Lower leg skin (tissue), 4 donors: ENCODE measurements at regions not wholly inside any gene's neighbourhood (a gene's known extent, or its start where the extent isn't known, plus 50 kb on each side); places are given as distances from the start of the nearest gene placed in this dataset.

Experiments
- DNase-seq, 2 donors: peaks; one replicate each; pipeline ENCODE4 v3.0.0-alpha.2; 2019; ENCODE audit warnings: low spot score in 2 of 2
- H3K4me3 ChIP-seq: fragments of 200-600 bp; sonication (generic); 2 replicates; pipeline ENCODE4 v1.5.1; 2017; ENCODE audit warnings: mild to moderate bottlenecking, low read depth; ENCODE audit not compliant: poor library complexity, severe bottlenecking
- POLR2A ChIP-seq, 2 donors: fragments of 450-650 bp; IDR thresholded peaks; one replicate each; pipeline ENCODE4 v1.6.1; 2016 to 2017; ENCODE audit warnings: antibody characterized with exemption in 2 of 2, mild to moderate bottlenecking in 1 of 2, moderate library complexity in 1 of 2
- WGBS, 2 donors: methylation state at CpG; one replicate each; pipeline ENCODE4 v1.1.5; 2018; 5-methylcytosine and 5-hydroxymethylcytosine counted together
- intact Hi-C: fragments of 100-400 bp; cut with DNase I; formaldehyde crosslinking; loops from one replicate; pipeline ENCODE4 v1.15.0; 2023; ENCODE audit warnings: low total_unique reads
- TF ChIP-seq, protein P1 (sequence below), 3 donors: fragments of 450-650 bp; IDR thresholded peaks; one replicate each; pipeline ENCODE4 v1.5.1; 2016; ENCODE audit warnings: antibody characterized with exemption in 3 of 3, mild to moderate bottlenecking in 3 of 3, moderate library complexity in 2 of 3

DNA sequence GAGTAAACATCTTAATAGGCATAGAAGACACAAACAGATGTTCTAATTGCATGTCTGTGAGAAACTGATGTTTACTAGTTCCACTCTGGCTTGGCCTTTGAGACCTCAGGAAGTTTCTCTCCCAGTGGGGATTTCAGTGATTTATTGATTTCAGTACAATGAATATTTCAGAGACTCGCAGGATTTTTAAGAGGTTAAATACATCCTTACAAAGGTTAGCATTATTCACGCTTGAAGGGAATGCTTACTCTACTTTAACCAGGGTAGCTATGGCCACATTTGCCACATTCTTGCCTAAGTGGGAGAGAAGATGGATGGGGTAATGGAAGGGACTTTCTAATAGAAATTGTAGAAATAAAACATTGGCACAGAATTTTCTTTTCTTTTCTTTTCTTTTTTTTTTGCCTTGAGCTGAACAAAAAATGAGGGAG lies 480.1 kb downstream of the SPRY1 start:
- intact Hi-C loops = no loop called here
- no peak for DNase-seq
- 59 to 73% methylated on average over 2 of the region's 2 CpGs for WGBS, 2 donors

DNA sequence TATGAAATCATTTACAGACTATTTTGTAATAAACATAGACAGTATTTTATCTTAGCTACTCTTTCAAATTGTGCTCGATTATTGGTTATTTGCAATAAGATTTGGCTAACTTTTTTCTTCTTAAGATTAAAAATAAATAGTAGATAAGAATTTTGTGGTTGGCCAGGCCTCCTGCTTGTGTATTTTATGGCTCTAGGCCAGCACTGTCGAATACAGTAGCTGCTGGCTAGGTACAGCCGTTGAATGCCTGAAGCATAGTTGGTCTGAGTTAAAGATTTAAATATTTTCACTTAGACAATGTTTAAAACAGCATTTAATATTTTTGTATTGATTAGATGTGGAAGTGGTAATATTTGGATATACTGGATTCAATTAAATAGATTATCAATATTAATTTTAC lies 481.0 kb downstream of the SPRY1 start:
- no peak overlapping the region for H3K4me3 ChIP-seq
- intact Hi-C loops = no loop called here
- DNase-seq = no peak
- no peak for TF ChIP-seq POLR2A (IDR thresholded peaks at IDR 0.05)
- TF ChIP-seq, protein P1, sequence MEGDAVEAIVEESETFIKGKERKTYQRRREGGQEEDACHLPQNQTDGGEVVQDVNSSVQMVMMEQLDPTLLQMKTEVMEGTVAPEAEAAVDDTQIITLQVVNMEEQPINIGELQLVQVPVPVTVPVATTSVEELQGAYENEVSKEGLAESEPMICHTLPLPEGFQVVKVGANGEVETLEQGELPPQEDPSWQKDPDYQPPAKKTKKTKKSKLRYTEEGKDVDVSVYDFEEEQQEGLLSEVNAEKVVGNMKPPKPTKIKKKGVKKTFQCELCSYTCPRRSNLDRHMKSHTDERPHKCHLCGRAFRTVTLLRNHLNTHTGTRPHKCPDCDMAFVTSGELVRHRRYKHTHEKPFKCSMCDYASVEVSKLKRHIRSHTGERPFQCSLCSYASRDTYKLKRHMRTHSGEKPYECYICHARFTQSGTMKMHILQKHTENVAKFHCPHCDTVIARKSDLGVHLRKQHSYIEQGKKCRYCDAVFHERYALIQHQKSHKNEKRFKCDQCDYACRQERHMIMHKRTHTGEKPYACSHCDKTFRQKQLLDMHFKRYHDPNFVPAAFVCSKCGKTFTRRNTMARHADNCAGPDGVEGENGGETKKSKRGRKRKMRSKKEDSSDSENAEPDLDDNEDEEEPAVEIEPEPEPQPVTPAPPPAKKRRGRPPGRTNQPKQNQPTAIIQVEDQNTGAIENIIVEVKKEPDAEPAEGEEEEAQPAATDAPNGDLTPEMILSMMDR (IDR thresholded peaks at IDR 0.05) = no peak
- WGBS, 2 donors = 41 to 49% methylated on average over 3 of the region's 3 CpGs

More for the DNA sequence above, 480.1 kb downstream of the SPRY1 start:
- no peak overlapping the region for H3K4me3 ChIP-seq
- TF ChIP-seq POLR2A (IDR thresholded peaks at IDR 0.05) = no peak

DNA sequence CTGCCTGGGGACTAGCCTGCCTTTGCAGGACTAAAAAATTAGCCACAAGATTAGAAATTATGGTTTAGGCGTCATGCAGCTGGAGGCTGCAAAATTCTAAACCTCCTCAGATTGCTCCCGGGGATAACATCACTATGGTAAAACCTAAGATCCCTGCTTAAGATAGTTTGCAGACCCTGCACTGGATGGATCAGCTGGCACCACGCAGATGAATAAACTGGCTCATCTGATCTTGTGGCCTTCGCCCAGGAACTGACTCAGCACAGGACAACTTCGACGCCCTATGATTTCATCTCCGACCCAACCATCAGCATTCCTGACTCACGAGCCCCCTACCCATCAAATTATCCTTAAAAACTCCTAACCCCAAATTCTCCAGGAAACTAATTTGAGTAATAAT lies 482.4 kb downstream of the SPRY1 start:
- intact Hi-C loops = no loop called here

DNA sequence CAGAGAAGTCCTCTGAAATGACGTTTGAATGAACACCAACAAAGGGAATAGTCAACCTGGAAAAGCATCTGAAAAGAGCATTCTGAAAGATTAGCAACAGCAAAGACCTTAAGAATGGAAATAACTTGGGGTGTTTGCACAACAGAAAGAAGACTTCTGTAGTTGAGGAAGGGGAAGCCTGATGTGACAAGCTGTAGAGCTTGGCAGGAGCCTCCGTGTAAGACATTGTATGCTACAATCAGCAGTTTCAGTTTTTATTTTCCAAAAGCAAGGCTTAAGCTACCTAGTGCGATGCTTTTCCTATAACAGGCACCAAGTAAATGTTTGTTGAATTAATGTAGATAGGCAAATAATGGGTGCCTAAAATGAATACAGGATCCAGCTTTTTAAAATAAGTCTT lies 484.0 kb downstream of the SPRY1 start:
- no peak overlapping the region for H3K4me3 ChIP-seq
- WGBS, 2 donors = 68% methylated on average over 3 of the region's 3 CpGs
- no peak for DNase-seq
- TF ChIP-seq, protein P1 (IDR thresholded peaks at IDR 0.05) = no peak
- no peak for TF ChIP-seq POLR2A (IDR thresholded peaks at IDR 0.05)
- intact Hi-C loops = no loop called here

More for the DNA sequence above, 482.4 kb downstream of the SPRY1 start:
- DNase-seq = no peak
- no peak for TF ChIP-seq POLR2A (IDR thresholded peaks at IDR 0.05)
- TF ChIP-seq, protein P1 (IDR thresholded peaks at IDR 0.05) = no peak
- no peak overlapping the region for H3K4me3 ChIP-seq
- WGBS, 2 donors = 93% methylated on average over 8 of the region's 8 CpGs

DNA sequence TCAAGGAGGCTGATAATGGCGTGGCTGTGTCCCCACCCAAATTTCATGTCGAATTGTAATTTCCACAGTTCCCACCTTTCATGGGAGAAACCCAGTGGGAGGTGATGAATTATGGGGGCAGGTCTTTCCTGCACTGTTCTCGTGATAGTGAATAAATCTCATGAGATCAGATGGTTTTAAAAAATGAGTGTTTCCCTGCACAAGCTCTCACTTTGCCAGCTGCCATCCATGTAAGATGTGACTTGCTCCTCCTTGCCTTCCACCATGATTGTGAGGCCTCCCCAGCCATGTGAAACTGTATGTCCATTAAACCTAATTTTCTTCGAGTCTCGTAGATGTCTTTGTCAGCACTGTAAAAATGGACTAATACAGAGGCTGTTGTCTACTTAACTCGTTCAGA lies 488.3 kb downstream of the SPRY1 start:
- no peak overlapping the region for H3K4me3 ChIP-seq
- no peak for DNase-seq
- intact Hi-C loops = no loop called here
- WGBS, 2 donors = 96 to 97% methylated on average over 6 of the region's 6 CpGs
- no peak for TF ChIP-seq POLR2A (IDR thresholded peaks at IDR 0.05)
- TF ChIP-seq, protein P1 (IDR thresholded peaks at IDR 0.05) = no peak

DNA sequence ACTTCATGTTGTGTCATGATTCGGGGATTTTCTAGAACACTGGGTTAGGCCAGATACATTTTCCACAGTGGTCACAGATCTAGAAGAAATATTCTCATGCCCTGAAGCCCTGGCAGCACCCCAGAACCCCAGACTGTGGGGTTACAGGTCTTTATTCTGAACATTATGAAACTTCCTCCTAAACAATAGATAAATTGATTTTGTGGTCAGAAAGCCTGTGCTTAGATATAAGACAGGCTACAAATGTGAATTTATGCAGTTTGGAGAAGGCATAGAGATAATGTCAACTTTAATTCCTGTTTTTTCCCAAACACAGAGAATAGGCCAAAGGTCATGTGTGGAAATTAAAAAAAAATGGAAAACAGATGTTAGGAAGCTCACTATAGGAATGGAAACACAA lies 492.9 kb downstream of the SPRY1 start:
- TF ChIP-seq, protein P1 (IDR thresholded peaks at IDR 0.05) = no peak
- no peak for TF ChIP-seq POLR2A (IDR thresholded peaks at IDR 0.05)
- H3K4me3 ChIP-seq = no peak overlapping the region
- intact Hi-C loops = no loop called here
- 27 to 29% methylated on average over 1 of the region's 1 CpG for WGBS, 2 donors
- no peak for DNase-seq
